ENCODE measurements at regions not wholly inside any gene's neighbourhood (a gene's known extent, or its start where the extent isn't known, plus 50 kb on each side); places are given as distances from the start of the nearest gene placed in this dataset.
A peak's percentile ranks its signal among the peaks of the same experiment; 100 is the strongest.
"Not testable (repeated sequence)": the region's sequence is repeated elsewhere in the genome, so short reads cannot be mapped to it uniquely, and the experiment has no call there.

GRCh38 chr20:1809611-1810510, 85.3 kb upstream of the SIRPA start:
- DNase-seq = no peak

GRCh38 chr20:1809131-1809572, 86.1 kb upstream of the SIRPA start:
- no peak for DNase-seq

GRCh38 chr20:1808101-1808500, 87.1 kb upstream of the SIRPA start:
- DNase-seq = no peak

- DNase-seq = no peak
These were observed 87.8 kb upstream of the SIRPA start for GRCh38 chr20:1807394-1807793.

GRCh38 chr20:1806456-1806855, 88.8 kb upstream of the SIRPA start:
- no peak for DNase-seq

GRCh38 chr20:1805816-1806215, 89.4 kb upstream of the SIRPA start:
- DNase-seq = no peak

GRCh38 chr20:1805161-1805581, 90.0 kb upstream of the SIRPA start:
- no peak for DNase-seq

- DNase-seq = no peak
These were observed 90.7 kb upstream of the SIRPA start for GRCh38 chr20:1804554-1804956.

- no peak for DNase-seq
These were observed 91.2 kb upstream of the SIRPA start for GRCh38 chr20:1803932-1804501.

- DNase-seq = no peak
These were observed 91.9 kb upstream of the SIRPA start for GRCh38 chr20:1803061-1803931.

- DNase-seq = peak; percentile 24
These were observed 92.7 kb upstream of the SIRPA start for GRCh38 chr20:1802385-1803060.

- DNase-seq = no peak
These were observed 93.3 kb upstream of the SIRPA start for GRCh38 chr20:1801929-1802306.

GRCh38 chr20:1801225-1801928, 93.8 kb upstream of the SIRPA start:
- no peak for DNase-seq

GRCh38 chr20:1800777-1801176, 94.4 kb upstream of the SIRPA start:
- no peak for DNase-seq

- no peak for DNase-seq
These were observed 95.0 kb upstream of the SIRPA start for GRCh38 chr20:1800180-1800579.

- DNase-seq = not testable (repeated sequence)
These were observed 95.5 kb upstream of the SIRPA start for GRCh38 chr20:1799746-1800145.

- DNase-seq = no peak
These were observed 96.2 kb upstream of the SIRPA start for GRCh38 chr20:1798982-1799381.

GRCh38 chr20:1793821-1794220, 101.4 kb upstream of the SIRPA start:
- no peak for DNase-seq

GRCh38 chr20:1792274-1792673, 102.9 kb upstream of the SIRPA start:
- no peak for DNase-seq

GRCh38 chr20:1790386-1790785, 104.8 kb upstream of the SIRPA start:
- DNase-seq = no peak

GRCh38 chr20:1788044-1788443, 107.2 kb upstream of the SIRPA start:
- DNase-seq = no peak

- no peak for DNase-seq
These were observed 108.7 kb upstream of the SIRPA start for GRCh38 chr20:1786486-1786885.
